ENCODE measurements at regions not wholly inside any gene's neighbourhood (a gene's known extent, or its start where the extent isn't known, plus 50 kb on each side); places are given as distances from the start of the nearest gene placed in this dataset.
A peak's percentile ranks its signal among the peaks of the same experiment; 100 is the strongest.

DNA sequence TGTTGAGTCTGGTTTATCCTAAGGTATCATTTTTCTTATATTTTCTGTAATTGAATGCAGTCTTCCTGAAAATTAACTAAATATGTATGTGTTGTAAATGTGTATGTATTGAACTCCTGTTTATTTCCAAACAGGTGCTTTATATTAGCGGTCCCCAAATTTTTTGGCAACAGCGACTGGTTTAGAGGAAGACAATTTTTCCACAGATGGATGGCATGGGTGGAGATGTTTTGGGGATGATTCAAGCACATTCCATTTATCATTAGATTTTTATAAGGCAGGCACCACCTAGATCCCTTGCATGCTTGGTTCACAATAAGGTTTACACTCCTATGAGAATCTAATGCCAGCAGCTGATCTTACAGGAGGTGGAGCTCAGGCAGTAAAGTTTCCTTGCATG is 210.5 kb upstream of the ANO3 start:
- H3K4me3 ChIP-seq (ENCODE audit: low read depth, low read length) = no peak overlapping the region
- in situ Hi-C loops (cut with HindIII; ENCODE audit: low sequenced_read_pairs) = no loop called here
- TF ChIP-seq, protein P1, sequence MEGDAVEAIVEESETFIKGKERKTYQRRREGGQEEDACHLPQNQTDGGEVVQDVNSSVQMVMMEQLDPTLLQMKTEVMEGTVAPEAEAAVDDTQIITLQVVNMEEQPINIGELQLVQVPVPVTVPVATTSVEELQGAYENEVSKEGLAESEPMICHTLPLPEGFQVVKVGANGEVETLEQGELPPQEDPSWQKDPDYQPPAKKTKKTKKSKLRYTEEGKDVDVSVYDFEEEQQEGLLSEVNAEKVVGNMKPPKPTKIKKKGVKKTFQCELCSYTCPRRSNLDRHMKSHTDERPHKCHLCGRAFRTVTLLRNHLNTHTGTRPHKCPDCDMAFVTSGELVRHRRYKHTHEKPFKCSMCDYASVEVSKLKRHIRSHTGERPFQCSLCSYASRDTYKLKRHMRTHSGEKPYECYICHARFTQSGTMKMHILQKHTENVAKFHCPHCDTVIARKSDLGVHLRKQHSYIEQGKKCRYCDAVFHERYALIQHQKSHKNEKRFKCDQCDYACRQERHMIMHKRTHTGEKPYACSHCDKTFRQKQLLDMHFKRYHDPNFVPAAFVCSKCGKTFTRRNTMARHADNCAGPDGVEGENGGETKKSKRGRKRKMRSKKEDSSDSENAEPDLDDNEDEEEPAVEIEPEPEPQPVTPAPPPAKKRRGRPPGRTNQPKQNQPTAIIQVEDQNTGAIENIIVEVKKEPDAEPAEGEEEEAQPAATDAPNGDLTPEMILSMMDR (IDR thresholded peaks at IDR 0.05; ENCODE audit: low read depth, low read length) = no peak
- DNase-seq (ENCODE audit: low read depth, low spot score) = no peak

DNA sequence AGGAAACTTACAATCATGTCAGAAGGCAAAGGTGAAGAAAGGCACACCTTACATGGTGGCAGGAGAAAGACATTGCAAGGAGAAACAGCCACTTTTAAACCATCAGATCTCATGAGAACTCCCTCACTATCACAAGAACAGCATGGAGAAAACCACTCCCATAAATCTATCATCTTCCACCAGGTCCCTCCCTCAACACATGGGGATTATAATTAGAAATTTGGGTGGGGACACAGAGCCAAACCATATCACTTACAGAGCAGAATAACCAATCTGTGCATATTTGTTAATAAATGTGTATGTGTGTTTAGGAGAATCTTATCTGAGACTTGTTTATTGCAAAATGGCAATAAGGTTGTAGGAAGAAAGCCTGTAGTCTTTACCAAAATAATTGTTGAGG is 205.2 kb upstream of the ANO3 start:
- H3K4me3 ChIP-seq (ENCODE audit: low read depth, low read length) = no peak overlapping the region
- no peak for DNase-seq (ENCODE audit: low read depth, low spot score)
- in situ Hi-C loops (cut with HindIII; ENCODE audit: low sequenced_read_pairs) = no loop called here
- TF ChIP-seq, protein P1 (IDR thresholded peaks at IDR 0.05; ENCODE audit: low read depth, low read length) = no peak

- DNase-seq (ENCODE audit: low read depth, low spot score) = no peak
- H3K4me3 ChIP-seq (ENCODE audit: low read depth, low read length) = no peak overlapping the region
- TF ChIP-seq, protein P1 (IDR thresholded peaks at IDR 0.05; ENCODE audit: low read depth, low read length) = no peak
- in situ Hi-C loops (cut with HindIII; ENCODE audit: low sequenced_read_pairs) = no loop called here
Measured at GRCh38 chr11:26127336-26127735, 204.6 kb upstream of the ANO3 start.

DNA sequence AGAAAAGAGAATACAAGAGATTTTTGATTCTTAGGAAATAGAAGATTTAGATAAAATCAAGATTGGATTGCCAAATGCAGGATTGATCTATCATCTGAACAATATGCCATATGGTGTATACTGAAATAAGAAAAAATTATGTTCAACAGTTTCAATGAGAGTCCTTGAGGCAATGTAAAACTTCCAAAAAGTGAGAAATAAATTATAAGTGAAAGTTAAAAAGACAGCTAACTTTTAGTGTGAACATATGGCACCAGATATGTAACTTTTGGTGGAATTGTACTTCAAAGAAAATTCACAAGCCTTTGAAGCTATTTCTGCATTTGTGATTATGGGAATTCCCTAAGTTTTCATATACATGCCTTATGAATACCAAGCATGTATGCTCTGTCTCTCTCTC is 200.5 kb upstream of the ANO3 start:
- TF ChIP-seq, protein P1 (IDR thresholded peaks at IDR 0.05; ENCODE audit: low read depth, low read length) = no peak
- no peak overlapping the region for H3K4me3 ChIP-seq (ENCODE audit: low read depth, low read length)
- DNase-seq (ENCODE audit: low read depth, low spot score) = no peak
- in situ Hi-C loops (cut with HindIII; ENCODE audit: low sequenced_read_pairs) = no loop called here

- no peak overlapping the region for H3K4me3 ChIP-seq (ENCODE audit: low read depth, low read length)
- DNase-seq (ENCODE audit: low read depth, low spot score) = no peak
- in situ Hi-C loops (cut with HindIII; ENCODE audit: low sequenced_read_pairs) = no loop called here
- TF ChIP-seq, protein P1 (IDR thresholded peaks at IDR 0.05; ENCODE audit: low read depth, low read length) = no peak
Measured at GRCh38 chr11:26134053-26134452, 197.9 kb upstream of the ANO3 start.

GRCh38 chr11:26134481-26135355 is 197.2 kb upstream of the ANO3 start:
- in situ Hi-C loops (cut with HindIII; ENCODE audit: low sequenced_read_pairs) = no loop called here
- TF ChIP-seq, protein P1 (IDR thresholded peaks at IDR 0.05; ENCODE audit: low read depth, low read length) = peak; percentile 30
- no peak overlapping the region for H3K4me3 ChIP-seq (ENCODE audit: low read depth, low read length)
- DNase-seq (ENCODE audit: low read depth, low spot score) = peak; percentile 14

Data from astrocyte of the spinal cord (primary cell).